SK-N-SH (cell line): ENCODE measurements at regions not wholly inside any gene's neighbourhood (a gene's known extent, or its start where the extent isn't known, plus 50 kb on each side); places are given as distances from the start of the nearest gene placed in this dataset.

Source experiments
- CTCF ChIA-PET: fragments of 300-600, 350-600 bp; formaldehyde crosslinking; extraction: SDS; loops from one replicate; lab custom pipeline; 2021; lab: Yijun Ruan, JAX
- POLR2A ChIA-PET: fragments of 350-600 bp; sonication (Branson Sonifier 250); formaldehyde crosslinking; extraction: SDS; loops from one replicate; lab custom pipeline; 2020; ENCODE audit warnings: antibody characterized with exemption, inconsistent platforms; lab: Yijun Ruan, JAX
- DNase-seq: peaks from one replicate; pipeline ENCODE4 v3.0.0; 2012
- H2AFZ ChIP-seq: fragments of 200-600 bp; sonication (generic); 2 replicates; pipeline ENCODE4 v1.8.1; 2016; ENCODE audit warnings: antibody characterized with exemption, mild to moderate bottlenecking, low read depth
- H3F3A ChIP-seq: fragments of 200-600 bp; sonication (generic); replicated peaks from 2 replicates; pipeline ENCODE3; 2016; ENCODE audit warnings: antibody characterized with exemption, mild to moderate bottlenecking; ENCODE audit not compliant: insufficient read depth
- H3K27ac ChIP-seq, 2 experiments: fragments of 200-500 bp in 1 of 2; fragments of 200-600 bp in 1 of 2; sonication (Bioruptor generic) in 1 of 2; sonication (generic), shearing (Covaris generic) in 1 of 2; 2 replicates each; pipeline versions ENCODE4 v1.5.1 to v1.6.1; 2014 to 2016; ENCODE audit warnings: low read depth in 2 of 2, inconsistent platforms in 1 of 2, low read length in 1 of 2, mild to moderate bottlenecking in 1 of 2, mixed read lengths in 1 of 2
- H3K27me3 ChIP-seq: fragments of 200-600 bp; sonication (generic), shearing (Covaris generic); 2 replicates; pipeline ENCODE4 v1.6.1; 2016; ENCODE audit warnings: mixed run types; ENCODE audit not compliant: insufficient read depth
- H3K36me3 ChIP-seq, 2 experiments: fragments of 200-500 bp in 1 of 2; fragments of 200-600 bp in 1 of 2; sonication (Bioruptor generic) in 1 of 2; sonication (generic) in 1 of 2; replicated peaks in 1 of 2; 2 replicates each; pipeline versions ENCODE3 to v1.5.1; 2014 to 2016; ENCODE audit warnings: low read length in 1 of 2, mild to moderate bottlenecking in 1 of 2; ENCODE audit not compliant: insufficient read depth in 2 of 2, control insufficient read depth in 1 of 2
- H3K4me1 ChIP-seq, 2 experiments: fragments of 200-500 bp in 1 of 2; fragments of 200-600 bp in 1 of 2; sonication (Bioruptor generic) in 1 of 2; sonication (generic), shearing (Covaris generic) in 1 of 2; 2 replicates each; pipeline versions ENCODE4 v1.5.1 to v1.6.1; 2014 to 2016; ENCODE audit warnings: low read depth in 1 of 2, low read length in 1 of 2, mixed run types in 1 of 2; ENCODE audit not compliant: insufficient read depth in 2 of 2, control insufficient read depth in 1 of 2
- H3K4me2 ChIP-seq: fragments of 200-600 bp; sonication (generic), shearing (Covaris generic); 2 replicates; pipeline ENCODE4 v1.6.1; 2017; ENCODE audit warnings: mixed run types
- H3K4me3 ChIP-seq, 2 experiments: fragments of 200-500 bp in 1 of 2; fragments of 200-600 bp in 1 of 2; sonication (Bioruptor generic) in 1 of 2; sonication (generic), shearing (Covaris generic) in 1 of 2; 2 replicates each; pipeline versions ENCODE4 v1.5.1 to v1.8.1; 2014 to 2016; ENCODE audit warnings: low read depth in 2 of 2, inconsistent platforms in 1 of 2, low read length in 1 of 2, mild to moderate bottlenecking in 1 of 2, mixed read lengths in 1 of 2, moderate library complexity in 1 of 2
- H3K79me2 ChIP-seq: fragments of 200-600 bp; sonication (generic); 2 replicates; pipeline ENCODE4 v1.8.1; 2017; ENCODE audit warnings: mild to moderate bottlenecking; ENCODE audit not compliant: insufficient read depth
- H3K9ac ChIP-seq: fragments of 200-600 bp; sonication (generic); 2 replicates; pipeline ENCODE4 v1.6.1; 2017; ENCODE audit warnings: mixed run types
- H3K9me2 ChIP-seq: fragments of 200-600 bp; sonication (generic); 2 replicates; pipeline ENCODE4 v1.6.1; 2017; ENCODE audit warnings: mixed run types
- H3K9me3 ChIP-seq: fragments of 200-600 bp; sonication (generic); 2 replicates; pipeline ENCODE4 v1.6.1; 2017; ENCODE audit warnings: mixed run types, mild to moderate bottlenecking, moderate library complexity
- H4K20me1 ChIP-seq: fragments of 200-600 bp; sonication (generic); 2 replicates; pipeline ENCODE4 v1.6.1; 2017; ENCODE audit warnings: mild to moderate bottlenecking, mixed run types; ENCODE audit not compliant: insufficient read depth
- ELF1 ChIP-seq: IDR thresholded peaks from 2 replicates; pipeline ENCODE4 v1.4.0; 2012
- EP300 ChIP-seq, 2 experiments: IDR thresholded peaks; 2 replicates each; pipeline versions ENCODE4 v1.4.0 to v1.6.1; 2012; ENCODE audit warnings: borderline replicate concordance in 1 of 2, low read depth in 1 of 2, low read length in 1 of 2
- EZH2phosphoT487 ChIP-seq: fragments of 200-600 bp; sonication (generic); IDR thresholded peaks from 2 replicates; pipeline ENCODE4 v1.6.1; 2017; ENCODE audit warnings: low read depth, mixed run types, mild to moderate bottlenecking, antibody characterized with exemption, moderate library complexity, borderline replicate concordance
- FOXJ3 ChIP-seq: sonication (generic); formaldehyde crosslinking; IDR thresholded peaks from 2 replicates; pipeline ENCODE4 v1.5.1; 2020; ENCODE audit warnings: mild to moderate bottlenecking, missing genetic modification reagents
- RCOR1 ChIP-seq: fragments of 150-350 bp; IDR thresholded peaks from 2 replicates; pipeline ENCODE4 v1.6.1; 2017; ENCODE audit warnings: antibody characterized with exemption, low read length
- SIN3A ChIP-seq: IDR thresholded peaks from 2 replicates; pipeline ENCODE4 v1.6.1; 2012; ENCODE audit warnings: low read depth, mild to moderate bottlenecking, low read length, moderate library complexity, borderline replicate concordance
- TAF1 ChIP-seq: IDR thresholded peaks from 2 replicates; pipeline ENCODE4 v1.6.1; 2012; ENCODE audit warnings: low read depth, mild to moderate bottlenecking, low read length, moderate library complexity, borderline replicate concordance
- TCF12 ChIP-seq: IDR thresholded peaks from 2 replicates; pipeline ENCODE4 v1.4.0; 2012
- WGBS: methylation state at CpG from one replicate; pipeline ENCODE4 v1.1.6; 2017; ENCODE audit warnings: low lambda C conversion rate; 5-methylcytosine and 5-hydroxymethylcytosine counted together
- TF ChIP-seq, protein P1 (sequence below): IDR thresholded peaks from 2 replicates; pipeline ENCODE4 v1.4.0; 2012; ENCODE audit warnings: low read depth
- TF ChIP-seq, protein P2 (sequence below): fragments of 150-350 bp; IDR thresholded peaks from 2 replicates; pipeline ENCODE4 v1.6.1; 2016; ENCODE audit warnings: mild to moderate bottlenecking, low read depth, low read length
- TF ChIP-seq, protein P3 (sequence below): fragments of 200-600 bp; sonication (generic); IDR thresholded peaks from 2 replicates; pipeline ENCODE4 v1.6.1; 2017; ENCODE audit warnings: antibody characterized with exemption, mild to moderate bottlenecking, moderate library complexity

DNA sequence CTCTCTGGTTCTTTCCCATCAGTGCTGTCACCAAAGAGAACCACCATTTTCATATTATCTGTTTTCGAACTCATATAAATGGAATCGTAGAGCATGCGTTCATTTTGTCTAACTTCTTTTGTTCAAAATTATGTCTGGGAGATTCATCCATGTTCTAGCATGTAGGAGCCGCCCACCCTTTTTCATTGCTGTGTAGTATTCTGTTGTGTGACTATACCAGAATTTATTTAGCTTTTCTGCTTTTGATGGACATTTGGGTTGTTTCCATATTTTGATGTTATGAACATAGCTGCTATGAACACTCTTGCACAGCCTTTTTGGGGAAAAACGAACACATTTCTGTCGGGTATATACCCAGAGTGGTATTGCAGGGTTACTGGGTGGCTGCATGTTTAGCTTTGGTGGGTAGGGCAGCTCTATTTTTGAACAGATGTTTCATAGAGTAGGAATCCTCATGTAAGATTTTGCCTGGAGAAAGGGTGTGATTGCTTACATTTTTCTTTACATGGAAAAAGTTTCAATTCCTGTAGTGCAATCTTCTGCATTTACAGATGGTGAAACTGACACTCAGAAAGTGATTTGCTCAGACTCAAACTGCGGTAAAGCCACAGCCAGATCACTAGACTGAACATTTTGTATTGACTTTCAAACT, 100.2 kb upstream of the IL12B start:
- Histone ChIP-seq H3K27me3 (no peaks in the 10 kb centered on the region; the same call in 1 of the 2 replicates), H3K27ac (no peak overlapping the region), H3F3A (no peaks in the 10 kb centered on the region), H3K4me2 (no peak overlapping the region), H3K9me2 (no peaks in the 10 kb centered on the region), H3K79me2 (no peaks in the 10 kb centered on the region), H3K36me3 (no peaks in the 10 kb centered on the region), H2AFZ (no peak overlapping the region), H3K9me3 (no peaks in the 10 kb centered on the region), H3K9ac (no peak overlapping the region), H3K4me1 (no peaks in the 10 kb centered on the region), H4K20me1 (no peaks in the 10 kb centered on the region), H3K4me3 (no peak overlapping the region)
- CTCF ChIA-PET, result interaction anchor here (1.0 to 2.8 kb wide), 3 partner anchors 11 to 557 kb away, joined by 3 to 10 read pairs (median 4); no protein-coding TSS in a partner anchor
- DNase-seq, result no peak
- WGBS, result 51% methylated on average over 7 of the region's 7 CpGs
- POLR2A ChIA-PET, result no interaction called here
- TF ChIP-seq, protein P1, sequence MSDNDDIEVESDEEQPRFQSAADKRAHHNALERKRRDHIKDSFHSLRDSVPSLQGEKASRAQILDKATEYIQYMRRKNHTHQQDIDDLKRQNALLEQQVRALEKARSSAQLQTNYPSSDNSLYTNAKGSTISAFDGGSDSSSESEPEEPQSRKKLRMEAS, result no peak
- TF ChIP-seq FOXJ3 (CRISPR knock-in tag), result no peak
- TF ChIP-seq, protein P2, sequence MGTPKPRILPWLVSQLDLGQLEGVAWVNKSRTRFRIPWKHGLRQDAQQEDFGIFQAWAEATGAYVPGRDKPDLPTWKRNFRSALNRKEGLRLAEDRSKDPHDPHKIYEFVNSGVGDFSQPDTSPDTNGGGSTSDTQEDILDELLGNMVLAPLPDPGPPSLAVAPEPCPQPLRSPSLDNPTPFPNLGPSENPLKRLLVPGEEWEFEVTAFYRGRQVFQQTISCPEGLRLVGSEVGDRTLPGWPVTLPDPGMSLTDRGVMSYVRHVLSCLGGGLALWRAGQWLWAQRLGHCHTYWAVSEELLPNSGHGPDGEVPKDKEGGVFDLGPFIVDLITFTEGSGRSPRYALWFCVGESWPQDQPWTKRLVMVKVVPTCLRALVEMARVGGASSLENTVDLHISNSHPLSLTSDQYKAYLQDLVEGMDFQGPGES, result no peak
- TF ChIP-seq EZH2phosphoT487, result no peak
- no peak for TF ChIP-seq SIN3A
- no peak for TF ChIP-seq TAF1
- TF ChIP-seq EP300 (IDR thresholded peaks at IDR 0.05; ENCODE audit: borderline replicate concordance in 1 of 2, low read depth in 1 of 2, low read length in 1 of 2), result no peak

DNA sequence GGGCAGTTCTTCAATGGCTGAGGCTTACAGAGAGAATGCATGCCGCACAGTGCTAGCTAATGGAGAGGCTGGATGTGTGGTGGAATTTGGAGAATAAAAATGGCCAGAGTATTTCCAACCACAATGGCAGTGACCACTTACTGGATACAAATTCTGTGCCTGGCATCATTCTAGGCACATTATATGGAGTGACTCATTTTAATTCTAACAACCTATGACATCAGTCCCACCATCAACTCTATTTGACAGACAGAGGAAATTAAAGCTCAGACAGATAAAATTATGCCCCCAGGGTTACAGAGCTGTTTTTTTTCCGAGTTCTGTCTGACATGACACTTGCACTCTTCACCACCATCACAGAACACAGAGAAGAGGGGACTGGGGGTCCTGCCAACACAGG, 105.6 kb upstream of the IL12B start:
- H3F3A ChIP-seq, result no peaks in the 10 kb centered on the region
- CTCF ChIA-PET, result interaction anchor here (1.4 kb wide), 1 partner anchor 8 kb away, joined by 7 read pairs; no protein-coding TSS in a partner anchor
- no peak for TF ChIP-seq ELF1
- TF ChIP-seq TCF12, result no peak
- no peak for TF ChIP-seq RCOR1
- TF ChIP-seq, protein P3, sequence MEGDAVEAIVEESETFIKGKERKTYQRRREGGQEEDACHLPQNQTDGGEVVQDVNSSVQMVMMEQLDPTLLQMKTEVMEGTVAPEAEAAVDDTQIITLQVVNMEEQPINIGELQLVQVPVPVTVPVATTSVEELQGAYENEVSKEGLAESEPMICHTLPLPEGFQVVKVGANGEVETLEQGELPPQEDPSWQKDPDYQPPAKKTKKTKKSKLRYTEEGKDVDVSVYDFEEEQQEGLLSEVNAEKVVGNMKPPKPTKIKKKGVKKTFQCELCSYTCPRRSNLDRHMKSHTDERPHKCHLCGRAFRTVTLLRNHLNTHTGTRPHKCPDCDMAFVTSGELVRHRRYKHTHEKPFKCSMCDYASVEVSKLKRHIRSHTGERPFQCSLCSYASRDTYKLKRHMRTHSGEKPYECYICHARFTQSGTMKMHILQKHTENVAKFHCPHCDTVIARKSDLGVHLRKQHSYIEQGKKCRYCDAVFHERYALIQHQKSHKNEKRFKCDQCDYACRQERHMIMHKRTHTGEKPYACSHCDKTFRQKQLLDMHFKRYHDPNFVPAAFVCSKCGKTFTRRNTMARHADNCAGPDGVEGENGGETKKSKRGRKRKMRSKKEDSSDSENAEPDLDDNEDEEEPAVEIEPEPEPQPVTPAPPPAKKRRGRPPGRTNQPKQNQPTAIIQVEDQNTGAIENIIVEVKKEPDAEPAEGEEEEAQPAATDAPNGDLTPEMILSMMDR, result no peak
- no peak for TF ChIP-seq TAF1

More for the DNA sequence above, 105.6 kb upstream of the IL12B start:
- Histone ChIP-seq H3K9me2 (no peaks in the 10 kb centered on the region), H3K4me1 (peaks cover 0 to 5% of the 10 kb centered on the region in 2 experiments; a peak in 1 of 4 replicates), H3K9ac (no peak overlapping the region), H3K9me3 (no peaks in the 10 kb centered on the region), H3K27me3 (no peaks in the 10 kb centered on the region; the same call in 1 of the 2 replicates), H4K20me1 (no peaks in the 10 kb centered on the region), H3K79me2 (no peaks in the 10 kb centered on the region), H3K4me2 (no peak overlapping the region), H3K4me3 (no peak overlapping the region), H3K36me3 (no peaks in the 10 kb centered on the region), H3K27ac (no peak overlapping the region), H2AFZ (no peak overlapping the region)
- WGBS, result 11% methylated on average over 2 of the region's 2 CpGs
- DNase-seq, result peak; percentile 12
- POLR2A ChIA-PET, result no interaction called here
